HG02970 (cell line): ENCODE measurements at regions not wholly inside any gene's neighbourhood (a gene's known extent, or its start where the extent isn't known, plus 50 kb on each side); places are given as distances from the start of the nearest gene placed in this dataset.

Source experiments
- ATAC-seq: cut with Tn5 transposase; IDR thresholded peaks from one replicate; pipeline ENCODE4 v1.9.1; 2021; ENCODE audit warnings: mild to moderate bottlenecking, moderate library complexity, moderate number of reproducible peaks; ENCODE audit not compliant: unreplicated experiment, low FRiP score

DNA sequence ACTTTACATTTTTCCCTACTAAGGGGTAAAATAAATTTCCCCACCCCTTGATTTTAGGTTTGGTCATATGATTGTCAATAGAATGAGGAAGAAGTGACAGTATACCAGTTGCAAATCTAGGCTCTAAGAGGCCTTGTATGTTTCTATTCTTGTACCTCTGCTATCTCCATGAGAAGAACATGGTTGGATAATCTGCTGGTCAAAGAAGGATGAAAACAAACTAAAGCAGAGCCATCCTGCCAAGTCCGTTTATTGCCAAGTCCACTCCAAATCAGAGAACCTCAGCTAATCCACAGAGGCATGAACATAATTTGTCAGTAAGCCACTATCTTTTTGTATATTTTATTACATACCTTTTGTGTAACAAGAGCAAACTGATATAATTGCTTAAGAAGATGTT is 98.0 kb downstream of the CRPPA start:
- no peak for ATAC-seq

DNA sequence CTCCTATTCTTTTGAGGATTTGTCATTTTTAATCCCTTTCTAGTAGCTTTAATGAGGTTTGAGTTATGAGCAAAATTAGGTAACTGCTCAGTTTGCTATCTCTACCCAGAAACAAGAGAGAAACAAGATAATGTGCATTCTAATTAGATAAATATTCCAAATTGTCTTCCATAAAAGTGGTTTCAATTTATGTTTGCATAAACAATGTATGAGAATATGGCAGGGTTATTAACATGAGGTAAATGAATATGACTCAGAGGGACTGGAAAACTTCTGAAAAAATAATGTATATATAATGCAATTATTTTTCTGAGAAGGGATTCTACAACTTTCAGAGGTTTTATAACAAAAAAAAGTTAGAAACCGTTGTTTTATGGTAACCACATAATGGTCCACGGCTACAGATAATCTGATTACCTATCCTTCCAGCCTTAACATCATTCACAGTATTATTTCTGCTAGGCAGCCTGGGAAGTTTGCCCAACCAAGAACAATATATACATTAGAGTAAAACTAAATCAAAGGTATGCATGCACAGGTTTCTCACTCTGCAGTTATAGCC is 101.2 kb downstream of the CRPPA start:
- no peak for ATAC-seq

GRCh38 chr7:16318989-16319915 is 102.1 kb downstream of the CRPPA start:
- ATAC-seq = no peak

DNA sequence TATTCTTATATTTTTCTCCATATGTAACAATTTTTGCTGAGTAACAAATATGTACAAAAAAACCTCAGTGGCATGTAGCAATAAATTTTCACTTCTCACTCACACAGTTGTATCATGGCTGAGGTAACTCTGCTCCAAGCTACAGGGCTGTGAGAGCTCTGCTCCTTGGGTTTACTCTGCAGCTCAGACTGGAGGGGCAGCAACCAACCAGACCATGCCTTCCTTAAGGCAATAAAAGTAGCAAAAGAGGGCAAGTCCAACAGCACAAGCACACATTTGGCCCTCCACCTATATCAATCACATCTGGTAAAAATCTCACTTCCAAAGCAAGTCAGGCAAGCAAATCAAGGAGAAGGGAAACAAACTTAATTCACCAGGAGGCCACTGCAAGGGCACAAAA is 102.9 kb downstream of the CRPPA start:
- no peak for ATAC-seq

GRCh38 chr7:16317406-16317805 is 103.9 kb downstream of the CRPPA start:
- ATAC-seq = no peak

- no peak for ATAC-seq
Observed at GRCh38 chr7:16315280-16315679, 106.1 kb downstream of the CRPPA start.

GRCh38 chr7:16309129-16309528 is 112.2 kb downstream of the CRPPA start:
- no peak for ATAC-seq

- no peak for ATAC-seq
Observed at GRCh38 chr7:16301291-16301690, 120.0 kb downstream of the CRPPA start.

GRCh38 chr7:16300361-16300895 is 120.9 kb downstream of the CRPPA start:
- ATAC-seq = no peak

GRCh38 chr7:16299853-16300252 is 121.5 kb downstream of the CRPPA start:
- ATAC-seq = no peak

- ATAC-seq = no peak
Observed at GRCh38 chr7:16298221-16298620, 123.1 kb downstream of the CRPPA start.

- no peak for ATAC-seq
Observed at GRCh38 chr7:16295558-16295957, 125.8 kb downstream of the CRPPA start.

DNA sequence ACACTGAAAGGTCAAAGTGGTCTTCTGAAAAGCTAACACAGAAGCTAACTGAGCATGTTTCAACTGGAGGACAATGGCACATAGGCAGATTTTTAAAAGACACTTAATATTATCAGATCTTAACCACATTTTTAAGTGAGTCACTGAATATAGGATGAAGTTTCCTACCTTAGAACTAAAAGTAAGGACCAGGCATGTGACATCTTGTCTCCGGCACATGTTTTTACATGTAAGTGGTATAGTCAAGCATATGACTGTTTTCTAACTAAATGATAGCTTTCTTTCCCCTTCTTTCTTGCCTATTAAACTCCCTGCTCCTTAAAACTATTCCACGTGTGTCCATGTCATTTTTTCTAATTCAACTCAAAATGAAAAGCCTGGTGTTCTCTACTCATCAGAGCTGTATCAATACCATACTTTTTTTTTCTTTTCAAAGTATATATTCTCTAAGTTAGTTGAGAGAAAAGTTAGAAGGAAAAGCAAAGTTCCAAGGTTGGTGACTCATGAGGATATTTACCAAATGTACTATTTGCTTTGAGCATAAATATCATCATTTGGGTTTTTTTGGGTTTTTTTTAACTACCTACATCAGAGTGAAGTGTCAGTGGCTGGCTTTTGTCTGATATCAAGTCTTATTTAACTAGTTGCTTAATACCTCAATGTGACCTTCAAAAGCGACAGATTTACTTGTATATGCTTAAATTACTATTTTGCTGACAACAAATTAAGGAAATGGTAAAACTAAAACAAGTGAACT is 127.5 kb downstream of the CRPPA start:
- no peak for ATAC-seq

- ATAC-seq = no peak
Observed at GRCh38 chr7:16284581-16284980, 136.8 kb downstream of the CRPPA start.

DNA sequence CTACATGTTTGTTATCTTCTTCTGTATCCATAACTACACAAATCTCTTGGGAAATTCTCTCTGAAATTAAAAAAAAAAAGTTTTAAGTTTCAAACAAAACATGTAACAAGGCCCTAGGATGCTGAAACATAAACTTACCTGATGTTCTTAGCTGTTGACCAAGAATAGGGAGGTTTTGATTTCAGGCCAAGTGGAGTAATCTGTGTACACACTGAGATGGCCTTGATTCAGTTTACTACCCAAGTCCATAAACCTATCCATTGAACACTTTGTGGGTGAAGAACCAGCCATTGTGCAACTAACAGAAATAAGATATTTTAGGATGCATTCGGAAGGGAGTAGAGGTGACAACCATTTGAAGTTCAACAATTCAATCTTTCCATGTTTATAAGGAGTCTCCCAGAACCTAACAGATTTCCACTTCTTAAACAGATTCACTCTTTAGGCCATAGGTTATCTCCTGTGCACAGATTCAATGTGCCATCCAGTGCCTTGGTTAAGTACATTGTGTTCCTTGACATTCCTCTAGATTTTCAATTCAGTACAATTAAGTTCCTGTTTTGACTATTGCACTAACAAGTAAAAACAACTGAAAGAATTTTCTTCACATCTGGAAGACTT is 143.1 kb downstream of the CRPPA start:
- ATAC-seq = no peak

DNA sequence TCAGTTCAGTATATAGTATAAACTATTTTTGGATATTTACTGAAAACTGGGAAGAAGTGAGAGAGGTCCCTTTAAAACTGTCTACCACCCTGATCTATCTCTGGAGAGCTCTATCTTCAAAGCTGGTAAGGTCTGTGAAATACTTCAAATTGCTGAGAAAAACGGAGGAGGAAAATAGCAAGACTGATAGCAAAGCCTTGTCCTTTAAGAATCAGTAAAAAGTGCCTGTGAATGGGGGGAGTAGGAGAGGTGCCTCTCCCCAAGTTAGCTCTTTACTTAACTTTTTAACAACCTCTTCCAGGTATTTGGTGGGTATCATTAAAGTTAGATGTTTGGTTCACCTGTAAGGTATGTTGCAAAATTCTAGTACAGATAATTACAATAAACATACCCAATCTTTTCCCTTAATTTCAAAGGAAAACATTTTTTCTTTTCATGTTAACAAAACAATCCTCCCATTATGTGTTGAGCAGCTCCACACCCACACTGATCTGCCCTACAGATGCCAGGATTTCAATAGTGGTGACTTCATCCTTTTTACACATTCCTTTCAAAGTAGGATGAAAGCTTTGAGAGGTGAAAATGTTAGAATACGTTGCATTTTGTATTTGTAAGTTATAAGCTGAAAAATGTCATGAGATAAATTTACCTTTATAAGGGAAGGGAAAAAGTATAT is 149.2 kb downstream of the CRPPA start:
- ATAC-seq = no peak

DNA sequence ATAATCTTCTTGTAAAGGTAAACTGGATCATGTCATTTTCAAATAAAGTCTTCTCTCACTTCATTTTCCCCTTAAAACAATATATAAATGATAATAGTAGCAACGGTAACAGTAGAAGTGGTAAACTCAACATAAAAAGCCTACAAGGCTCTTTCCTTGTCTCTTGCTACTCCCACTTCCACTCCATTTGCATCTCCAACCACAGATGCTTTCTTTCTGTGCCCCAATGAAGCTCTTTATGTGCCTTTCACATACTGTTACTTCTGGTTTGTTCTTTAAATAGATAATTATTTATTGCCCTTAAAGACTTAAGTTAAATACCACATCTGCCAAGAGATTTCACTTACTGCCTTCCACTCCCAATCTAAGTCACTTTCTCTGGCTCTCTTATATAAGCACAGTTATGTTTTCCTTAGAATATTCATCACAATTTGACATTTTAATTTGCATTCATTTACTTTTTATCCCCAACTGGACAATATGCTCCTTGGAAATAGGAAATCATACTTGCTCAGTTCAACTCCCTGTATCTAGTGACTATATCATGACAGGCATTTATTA is 149.9 kb downstream of the CRPPA start:
- no peak for ATAC-seq

DNA sequence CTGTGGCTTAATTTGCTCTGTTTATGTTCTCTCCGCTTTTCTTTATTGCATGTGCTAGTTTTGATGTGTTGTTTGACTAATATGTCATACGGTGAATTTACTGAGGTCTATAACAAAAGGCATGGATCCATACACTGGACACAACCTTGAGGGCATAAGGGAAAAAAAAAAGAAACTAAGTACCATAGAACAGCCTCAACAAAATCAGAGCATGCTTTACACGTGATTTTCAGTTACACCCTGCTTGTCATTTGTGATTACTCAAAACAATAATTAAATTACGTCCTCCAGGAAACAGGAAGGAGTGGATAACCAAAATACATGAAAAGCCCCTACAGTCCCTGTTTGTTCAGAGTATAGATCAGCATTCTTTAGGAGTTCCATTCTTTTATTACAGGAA is 150.5 kb downstream of the CRPPA start:
- no peak for ATAC-seq

DNA sequence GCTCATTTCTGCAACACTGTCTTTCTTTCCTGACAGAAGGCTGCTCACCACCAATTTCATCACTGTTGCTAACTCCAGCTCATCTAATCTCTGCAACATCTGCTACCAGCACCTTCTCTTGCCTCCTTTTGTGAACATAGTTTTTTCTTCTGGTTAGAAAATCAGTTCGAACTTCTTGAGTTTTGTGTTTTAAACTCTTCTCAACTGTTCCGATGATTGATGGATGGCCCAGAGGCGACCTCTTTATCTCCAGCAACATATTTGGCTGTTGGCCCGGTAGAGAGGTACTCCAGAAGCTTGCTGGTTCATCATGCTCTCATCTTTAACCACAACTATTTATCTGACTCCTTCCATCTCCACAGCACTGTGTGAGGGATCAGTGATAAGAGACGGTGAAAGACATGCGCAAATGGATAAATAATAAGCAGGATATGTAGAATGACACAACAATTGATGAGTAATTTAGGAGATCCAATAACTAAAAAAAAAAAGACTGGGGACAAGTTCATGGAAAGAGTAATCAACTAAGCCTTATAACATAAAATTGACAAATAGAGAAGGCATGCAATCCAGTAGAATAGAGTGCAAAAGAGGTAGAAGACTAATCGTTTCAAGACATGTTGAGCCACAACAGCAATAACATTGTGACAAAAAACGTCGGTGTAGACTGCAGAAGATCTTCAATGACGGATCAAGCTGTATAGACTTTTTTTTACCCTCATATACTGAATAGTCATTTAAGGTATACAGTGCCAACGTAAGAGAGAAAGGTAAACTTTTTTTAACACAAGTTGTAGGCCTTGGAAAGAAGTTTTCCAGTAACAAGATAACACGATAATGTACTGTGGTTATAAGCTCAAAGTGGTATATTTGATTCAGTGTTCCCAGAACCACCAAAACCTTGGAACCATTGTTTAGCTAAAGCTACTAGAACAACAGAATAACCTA is 152.2 kb downstream of the CRPPA start:
- ATAC-seq = no peak
